ENCODE measurements at regions not wholly inside any gene's neighbourhood (a gene's known extent, or its start where the extent isn't known, plus 50 kb on each side); places are given as distances from the start of the nearest gene placed in this dataset.
"Not testable (repeated sequence)": the region's sequence is repeated elsewhere in the genome, so short reads cannot be mapped to it uniquely, and the experiment has no call there.

DNA sequence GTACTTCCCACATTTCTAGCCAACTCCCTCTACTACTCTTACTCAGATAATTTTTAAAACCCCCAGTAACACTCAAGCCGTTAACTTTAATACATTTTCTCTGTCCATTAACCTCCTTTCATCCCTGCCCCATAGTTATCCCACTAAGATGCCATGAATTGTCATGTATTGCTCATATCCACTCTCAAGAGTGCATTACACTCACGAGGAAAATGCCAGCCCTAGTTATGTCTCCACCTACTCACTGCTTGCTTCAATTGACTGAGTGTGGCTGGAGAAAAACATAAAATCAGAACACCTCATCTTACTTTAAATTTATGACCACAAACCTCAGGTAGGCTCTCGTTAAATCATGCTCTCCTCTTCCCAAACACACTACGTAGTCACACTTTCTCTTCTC is 324.1 kb upstream of the NPSR1 start:
- DNase-seq: no peak

DNA sequence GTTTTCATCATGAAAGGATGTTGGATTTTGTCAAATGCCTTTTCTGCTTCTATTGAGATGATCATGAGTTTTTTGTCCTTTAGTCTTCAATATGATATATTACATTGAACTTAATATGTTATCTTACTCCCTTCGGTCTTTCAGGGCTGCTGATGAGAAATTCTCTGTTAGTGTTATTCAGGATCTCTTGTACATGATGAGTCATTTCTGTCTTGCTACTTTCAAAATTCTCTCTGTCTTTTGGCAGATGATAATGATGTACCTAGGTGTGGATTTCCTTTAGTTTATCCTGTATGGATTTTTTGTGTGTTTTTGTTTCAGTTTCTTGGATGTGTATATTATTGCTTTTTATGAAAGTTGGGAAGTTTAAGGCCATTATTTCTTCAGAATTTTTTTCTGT is 320.9 kb upstream of the NPSR1 start:
- no peak for DNase-seq

DNA sequence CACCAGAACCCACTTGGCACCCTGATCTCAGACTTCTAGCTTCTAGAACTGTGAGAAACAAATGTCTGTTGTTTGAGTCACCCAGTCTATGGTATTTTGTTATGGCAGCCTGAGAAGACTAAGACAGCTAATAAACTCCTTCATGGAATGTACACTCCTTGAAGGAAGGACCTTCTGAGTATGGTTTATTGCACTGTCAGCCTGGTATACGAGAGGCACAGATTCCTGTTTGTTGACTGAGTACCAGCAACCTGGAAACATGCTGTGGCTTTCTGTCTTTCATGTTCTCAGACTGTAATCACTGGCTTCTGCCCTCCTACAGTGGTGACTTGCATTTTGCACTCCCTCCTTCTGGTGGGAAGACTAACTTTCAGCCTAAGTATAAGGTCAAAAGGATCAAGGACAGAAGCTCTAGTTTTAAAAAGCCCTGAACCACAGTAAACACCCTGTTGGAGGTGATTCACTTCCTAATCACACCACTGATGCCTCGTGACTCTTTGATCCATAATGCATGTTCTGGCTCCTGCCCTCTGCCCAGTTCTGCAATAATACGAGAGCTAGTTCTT is 319.0 kb upstream of the NPSR1 start:
- no peak for DNase-seq

DNA sequence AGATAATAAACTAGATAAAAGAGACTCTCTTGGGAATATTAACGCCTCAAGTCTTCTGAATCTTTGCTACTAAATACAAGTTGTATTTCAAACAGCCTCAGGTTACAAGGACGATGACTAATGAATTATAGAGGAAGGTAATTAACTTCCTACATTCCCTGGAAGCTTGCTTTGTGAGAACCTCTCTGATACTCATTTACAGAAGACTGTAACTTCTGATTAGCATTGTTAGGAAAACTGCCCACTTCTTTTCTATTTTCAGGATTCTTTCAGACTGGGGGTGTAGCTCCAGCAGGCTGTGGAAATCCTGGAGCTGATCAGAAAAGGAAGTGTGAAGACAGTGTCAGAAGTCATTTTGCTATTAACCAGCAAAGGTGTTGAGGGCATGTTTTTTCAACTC is 316.7 kb upstream of the NPSR1 start:
- DNase-seq: no peak

- no peak for DNase-seq
Measured at GRCh38 chr7:34342387-34342786, 315.6 kb upstream of the NPSR1 start.

- DNase-seq: no peak
Measured at GRCh38 chr7:34343667-34344066, 314.4 kb upstream of the NPSR1 start.

GRCh38 chr7:34354011-34354410 is 304.0 kb upstream of the NPSR1 start:
- DNase-seq: no peak

DNA sequence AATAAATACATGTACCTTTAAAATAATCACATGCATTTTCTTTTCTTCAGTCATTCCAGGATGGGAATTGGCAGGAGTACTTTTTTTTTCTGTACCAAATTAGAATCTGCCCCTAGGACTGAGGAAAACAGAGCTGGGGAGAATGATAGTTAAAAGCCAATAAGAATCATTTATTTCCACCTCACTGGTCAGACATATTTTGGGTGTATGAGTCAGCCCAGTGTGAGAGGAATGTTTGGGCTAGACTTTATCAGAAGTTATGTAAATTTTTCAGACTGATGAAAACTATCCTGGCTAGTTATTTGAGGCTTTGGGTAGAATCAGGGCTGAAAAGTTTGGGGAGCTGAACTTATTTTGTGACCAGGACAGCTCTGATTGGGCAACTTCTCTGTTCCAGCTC is 303.1 kb upstream of the NPSR1 start:
- DNase-seq: no peak

GRCh38 chr7:34357068-34357467 is 300.9 kb upstream of the NPSR1 start:
- DNase-seq: no peak

- no peak for DNase-seq
Measured at GRCh38 chr7:34357946-34358345, 300.1 kb upstream of the NPSR1 start.

DNA sequence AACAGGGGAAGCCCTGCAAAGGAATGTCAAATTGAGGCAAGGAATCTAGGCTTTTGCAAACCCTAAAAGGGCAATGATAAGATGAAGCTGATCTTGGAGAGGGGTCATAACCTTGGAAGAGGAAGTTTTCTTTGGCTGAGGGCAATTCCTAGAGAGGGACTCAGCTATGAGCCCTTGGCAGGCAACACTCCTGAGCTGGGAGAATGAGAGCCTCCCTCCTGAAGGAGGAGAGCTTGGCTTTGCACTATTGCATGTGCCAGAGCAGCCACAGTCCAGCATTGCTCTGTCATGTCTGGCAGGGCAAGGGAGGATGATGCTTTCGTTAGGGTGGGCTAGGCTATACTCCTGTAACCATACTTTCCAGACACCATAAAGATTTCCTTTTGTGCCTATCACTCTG is 299.4 kb upstream of the NPSR1 start:
- not testable (repeated sequence) for DNase-seq

DNA sequence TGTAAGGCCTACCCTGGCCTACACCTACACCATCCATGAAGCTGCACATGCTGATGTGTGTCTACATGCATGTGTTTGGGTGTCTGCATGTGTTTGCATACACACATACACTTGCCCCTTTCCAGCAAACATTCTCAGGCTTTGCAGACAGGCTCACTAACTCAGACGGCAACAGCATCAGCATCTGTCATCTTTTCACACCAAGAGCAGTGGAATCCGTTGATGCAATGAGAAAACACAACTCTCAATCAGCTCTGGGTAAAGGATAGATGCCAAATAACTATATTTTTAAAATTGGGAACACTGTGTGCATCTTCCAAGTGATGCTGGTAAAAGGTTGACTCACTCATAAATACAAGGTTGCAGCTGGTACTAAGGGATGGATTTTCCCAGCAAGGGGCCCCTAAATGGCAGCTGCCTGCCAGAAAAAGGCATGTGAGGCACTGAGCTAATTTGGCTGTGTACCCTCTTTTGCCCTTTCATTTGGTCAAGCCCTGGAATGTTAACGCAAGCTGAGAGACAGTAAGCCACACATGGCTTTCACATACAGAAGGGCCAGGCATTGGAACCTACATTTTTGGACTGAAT is 296.3 kb upstream of the NPSR1 start:
- peak; percentile 49 for DNase-seq

DNA sequence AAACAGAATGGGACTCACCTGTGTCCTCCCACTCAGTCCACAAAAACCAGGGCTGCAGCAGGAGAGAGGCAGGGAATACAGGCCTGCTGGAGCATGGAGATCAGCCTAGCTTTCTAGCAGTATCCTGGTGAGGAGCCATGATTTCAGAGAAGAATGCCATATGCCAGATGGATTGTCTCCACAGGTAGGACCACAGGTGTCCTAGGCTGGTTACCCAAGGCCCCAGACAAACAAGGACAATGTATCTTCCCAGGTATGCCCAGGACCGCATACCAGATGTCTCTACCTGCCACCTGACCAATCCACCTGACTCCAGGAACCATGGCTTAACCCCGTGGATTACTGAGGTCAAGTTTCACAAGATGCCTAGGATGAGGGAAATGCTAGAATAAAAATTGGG is 295.4 kb upstream of the NPSR1 start:
- no peak for DNase-seq

- no peak for DNase-seq
Measured at GRCh38 chr7:34364130-34364529, 293.9 kb upstream of the NPSR1 start.

DNA sequence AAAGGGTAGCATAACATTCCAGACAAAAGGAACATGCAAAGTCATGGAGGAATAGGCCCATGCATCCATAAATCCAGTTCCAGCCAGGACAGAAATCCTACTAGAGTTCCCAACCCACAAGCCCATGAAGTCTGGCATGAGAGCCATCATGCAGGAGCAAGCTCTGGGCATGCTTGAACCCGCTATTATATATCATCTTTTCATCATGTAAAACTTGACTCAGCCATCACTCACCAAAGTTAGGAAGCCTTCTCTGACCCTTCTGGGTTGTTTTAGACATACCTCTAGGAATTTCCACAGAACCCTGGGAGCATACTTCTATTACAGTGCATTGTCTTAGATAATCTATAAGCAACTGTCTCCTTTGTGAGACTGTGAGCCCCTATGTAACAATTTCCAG is 293.0 kb upstream of the NPSR1 start:
- DNase-seq: no peak

- DNase-seq: no peak
Measured at GRCh38 chr7:34365611-34366010, 292.4 kb upstream of the NPSR1 start.

DNA sequence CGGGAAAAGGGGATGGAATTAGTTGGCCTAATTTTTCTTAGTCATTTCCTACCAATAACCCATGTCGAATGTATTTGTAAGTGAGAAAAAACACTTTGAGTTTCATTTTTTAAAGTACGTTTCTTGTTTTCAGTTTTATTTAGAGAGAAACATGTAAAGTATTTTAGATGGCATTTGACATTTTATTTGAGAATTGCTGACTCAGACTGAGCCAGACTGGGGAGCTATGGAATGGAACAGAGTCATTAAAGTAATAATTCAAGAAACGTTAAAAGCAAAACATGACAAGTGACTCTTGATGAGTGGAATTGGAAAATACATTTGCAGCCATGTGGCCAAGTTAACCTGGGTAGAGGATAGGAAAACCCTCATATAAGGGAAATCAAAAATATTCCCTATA is 286.1 kb upstream of the NPSR1 start:
- DNase-seq: no peak

- no peak for DNase-seq
Measured at GRCh38 chr7:34373940-34374339, 284.1 kb upstream of the NPSR1 start.

DNA sequence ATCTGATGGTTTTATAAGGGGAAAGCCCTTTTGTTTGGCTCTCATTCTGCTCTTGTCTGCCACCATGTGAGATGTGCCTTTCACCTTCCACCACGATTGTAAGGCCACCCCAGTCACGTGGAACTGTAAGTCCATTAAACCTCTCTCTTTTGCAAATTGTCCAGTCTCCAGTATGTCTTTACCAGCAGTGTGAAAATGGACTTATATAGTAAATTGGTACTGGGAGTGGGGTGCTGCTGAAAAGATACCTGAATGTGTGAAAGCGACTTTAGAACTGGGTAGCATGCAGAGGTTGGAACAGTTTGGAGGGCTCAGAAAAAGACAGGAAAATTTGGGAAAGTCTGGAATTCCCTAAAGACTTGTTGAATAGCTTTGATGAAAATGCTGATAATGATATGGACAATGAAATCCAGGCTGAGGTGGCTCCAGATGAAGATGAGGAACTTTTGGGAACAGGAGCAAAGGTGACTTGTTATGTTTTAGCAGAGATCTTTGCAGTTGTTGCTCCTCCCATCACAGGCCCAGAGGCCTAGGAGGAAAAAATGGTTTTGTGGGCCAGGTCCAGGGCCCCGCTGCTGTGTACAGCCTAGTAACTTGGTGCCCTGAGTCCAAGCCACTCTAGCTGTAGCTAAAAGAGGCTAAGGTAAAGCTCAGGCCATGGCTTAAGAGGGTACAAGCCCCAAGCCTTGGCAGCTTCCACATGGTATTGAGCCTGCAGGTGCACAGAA is 275.7 kb upstream of the NPSR1 start:
- DNase-seq: no peak

DNA sequence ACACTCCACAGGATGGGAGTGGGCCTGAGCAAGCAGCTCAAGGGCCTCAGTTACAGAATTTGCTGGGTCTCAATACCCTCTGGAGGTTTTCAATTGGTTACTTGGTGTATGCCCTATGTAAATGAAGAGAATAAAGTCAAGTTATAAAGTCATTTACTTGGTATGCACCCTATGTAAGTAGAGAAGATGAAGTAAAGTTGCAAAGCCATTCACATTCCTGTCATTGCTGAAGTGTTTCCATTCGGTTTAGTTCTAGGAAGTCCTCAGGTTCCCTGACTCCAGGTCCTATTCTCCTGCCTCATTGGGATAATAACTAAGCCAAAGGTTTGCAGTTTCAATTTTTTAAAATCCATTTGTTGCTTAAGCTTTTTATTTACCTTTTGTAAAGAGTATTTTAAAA is 272.6 kb upstream of the NPSR1 start:
- no peak for DNase-seq

DNA sequence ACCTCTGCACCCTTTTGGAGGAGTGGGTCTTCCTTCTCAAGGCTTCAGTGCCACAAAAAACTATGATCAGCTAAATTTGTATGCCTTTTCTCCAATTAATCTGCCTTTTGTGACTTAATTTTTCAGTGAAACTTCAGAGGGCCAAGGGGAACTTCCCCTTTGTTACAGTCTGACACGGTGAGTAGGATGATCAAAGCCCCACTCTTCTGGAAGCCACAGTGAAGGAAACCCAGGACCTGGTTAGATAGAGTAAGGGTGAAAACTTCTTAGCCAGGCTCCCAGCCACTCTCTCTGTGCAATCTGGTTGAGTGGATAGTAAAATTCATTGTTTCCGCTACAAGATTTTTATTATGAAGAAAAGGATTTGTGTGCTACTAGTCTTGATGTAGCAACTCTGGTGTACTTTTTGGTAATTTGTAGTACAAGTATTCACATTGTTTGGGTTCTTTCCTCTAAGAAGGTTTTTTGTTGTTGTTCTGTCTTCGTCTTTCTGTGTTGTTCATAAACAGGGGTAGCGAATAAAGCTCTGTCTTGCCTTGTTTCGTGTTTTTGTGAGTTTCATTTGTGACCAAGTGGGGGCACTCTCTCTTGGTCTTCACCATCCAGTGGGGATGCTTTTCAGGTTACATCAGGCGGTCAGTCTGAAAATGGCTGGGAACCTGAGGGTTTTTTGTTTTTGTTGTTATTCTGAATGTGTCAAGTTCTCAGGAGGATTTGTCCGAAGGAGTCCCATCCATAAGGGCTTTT is 268.5 kb upstream of the NPSR1 start:
- no peak for DNase-seq

DNA sequence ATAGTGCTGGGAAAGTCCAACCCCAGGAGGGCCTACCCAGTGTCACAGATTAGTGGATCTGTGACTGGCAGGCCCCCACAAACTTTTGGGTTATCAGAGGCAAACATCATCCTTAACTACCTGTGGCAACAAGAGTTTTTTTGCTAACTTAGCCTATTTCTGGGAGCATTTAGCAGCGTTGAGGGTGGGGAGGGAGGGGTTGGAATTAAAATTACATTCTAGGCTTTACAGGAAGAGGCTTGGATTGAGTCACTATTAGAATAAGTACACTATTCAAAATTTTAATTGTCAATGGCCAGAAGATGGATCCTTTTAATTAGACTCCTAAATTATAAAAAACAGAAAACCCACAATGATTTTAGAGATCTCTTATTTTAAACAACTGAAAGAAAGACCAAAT is 267.9 kb upstream of the NPSR1 start:
- no peak for DNase-seq

DNA sequence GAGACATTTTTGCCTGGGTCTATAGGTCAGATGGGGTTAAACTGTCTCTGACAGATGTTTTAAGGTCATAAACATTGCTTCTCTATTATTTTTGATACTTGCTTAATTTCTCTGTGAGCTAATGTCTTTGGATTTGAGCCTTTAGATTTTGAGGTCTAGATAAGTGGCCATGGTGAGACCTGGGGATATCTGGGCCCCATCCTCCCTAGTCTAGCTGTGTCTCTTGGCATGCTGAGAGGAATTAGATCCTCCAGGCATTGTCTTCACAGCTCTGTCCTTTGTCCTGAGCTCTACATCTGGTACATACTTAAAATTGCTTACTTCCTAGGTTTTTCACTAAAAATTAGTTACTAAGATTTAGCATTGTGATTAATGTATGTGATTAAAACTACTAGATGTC is 265.0 kb upstream of the NPSR1 start:
- DNase-seq: no peak

All from occipital lobe (tissue), 1 donor.